H4 (cell line): ENCODE measurements at regions not wholly inside any gene's neighbourhood (a gene's known extent, or its start where the extent isn't known, plus 50 kb on each side); places are given as distances from the start of the nearest gene placed in this dataset.

Source experiments
- DNase-seq: peaks from one replicate; pipeline ENCODE4 v3.0.0-alpha.2; 2015; ENCODE audit warnings: low spot score

DNA sequence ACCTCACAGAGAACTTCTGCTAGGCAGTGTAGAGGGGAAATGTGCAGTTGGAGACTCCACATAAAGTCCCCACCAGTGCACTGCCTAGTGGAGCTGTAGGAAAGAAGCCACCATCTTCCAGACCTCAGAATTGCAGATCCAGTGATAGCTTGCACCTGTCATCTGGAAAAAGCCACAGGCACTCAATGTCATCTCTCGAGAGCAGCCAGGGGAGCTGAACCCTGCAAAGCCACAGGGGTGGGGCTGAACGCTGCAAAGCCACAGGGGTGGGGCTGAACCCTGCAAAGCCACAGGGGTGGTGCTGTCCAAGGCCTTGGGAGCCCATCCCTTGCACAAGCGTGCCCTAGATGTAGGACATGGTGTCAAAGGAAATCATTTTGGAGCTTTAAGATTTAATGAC is 1226.3 kb downstream of the PCDH7 start:
- no peak for DNase-seq

DNA sequence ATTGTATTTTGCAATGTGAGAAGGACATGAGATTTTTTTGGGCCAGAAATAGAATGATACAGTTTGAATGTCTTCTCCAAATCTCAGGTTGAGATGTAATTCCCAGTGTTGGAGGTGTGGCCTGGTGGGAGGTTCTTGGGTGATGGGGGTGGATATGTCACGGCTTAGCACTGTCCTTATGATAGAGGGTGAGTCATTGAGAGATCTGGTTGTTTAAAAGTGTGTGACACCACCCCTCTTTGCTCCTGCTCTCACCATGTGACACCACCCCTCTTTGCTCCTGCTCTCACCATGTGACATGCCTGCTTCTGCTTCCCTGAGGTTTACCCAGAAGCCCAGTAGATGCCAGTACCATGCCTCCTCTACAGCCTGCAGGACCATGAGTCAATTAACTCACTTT is 1226.9 kb downstream of the PCDH7 start:
- peak; percentile 42 for DNase-seq

DNA sequence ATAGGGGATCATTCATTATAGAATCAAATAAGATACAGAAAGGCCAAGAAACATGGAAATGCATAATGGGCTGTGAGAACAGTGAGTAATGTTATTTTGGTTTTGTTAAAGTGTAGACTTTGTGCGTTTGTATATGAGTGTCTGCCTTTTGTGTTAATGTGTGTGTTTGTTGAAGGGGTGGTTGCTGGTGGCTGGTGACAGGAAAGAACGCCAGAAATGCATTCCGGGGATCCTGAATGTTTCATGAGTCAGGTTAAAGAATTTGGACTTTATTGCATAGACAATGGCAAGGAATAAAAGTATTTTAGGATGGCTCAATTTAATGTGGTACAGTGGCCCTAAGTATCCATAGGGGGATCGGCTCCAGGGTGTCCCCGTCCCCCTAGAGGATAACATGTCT is 1228.9 kb downstream of the PCDH7 start:
- no peak for DNase-seq

DNA sequence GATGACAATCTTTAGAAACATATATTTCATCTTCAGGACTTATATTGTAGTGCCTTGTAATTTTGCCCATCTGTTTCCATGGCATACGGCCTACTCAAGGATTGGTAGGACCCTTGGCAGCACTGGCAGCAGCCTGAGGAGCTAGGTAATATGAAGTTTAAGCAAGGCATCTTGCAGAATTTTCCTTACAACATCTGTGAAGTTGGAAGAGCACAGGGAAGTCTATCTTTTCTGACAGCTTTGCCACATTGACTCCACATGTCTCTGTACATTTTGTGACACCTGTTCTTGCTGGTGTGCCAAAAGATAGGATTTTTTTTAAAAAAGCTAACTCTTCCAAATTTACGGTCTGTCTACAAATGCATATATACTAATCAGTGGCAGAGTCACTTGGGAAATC is 1235.2 kb downstream of the PCDH7 start:
- no peak for DNase-seq

DNA sequence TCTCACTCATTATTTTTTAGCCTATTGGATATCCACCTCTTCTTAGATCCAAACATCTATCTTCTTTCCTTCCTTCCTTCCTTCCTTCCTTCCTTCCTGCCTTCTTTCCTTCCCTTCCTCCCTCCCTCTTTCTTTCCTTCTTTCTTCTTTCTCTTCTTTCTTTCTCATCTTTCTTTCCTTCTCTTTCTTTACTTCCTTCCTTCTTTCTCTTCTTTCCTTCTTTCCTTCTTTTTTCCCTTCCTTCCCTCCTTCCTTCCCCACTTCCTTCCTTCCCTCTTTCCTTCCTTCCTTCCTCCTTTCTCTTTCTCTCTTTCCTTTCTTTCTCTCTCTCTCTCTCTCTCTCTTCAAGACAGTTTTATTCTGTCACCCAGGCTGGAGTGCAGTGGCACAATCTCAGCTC is 1239.8 kb downstream of the PCDH7 start:
- no peak for DNase-seq

DNA sequence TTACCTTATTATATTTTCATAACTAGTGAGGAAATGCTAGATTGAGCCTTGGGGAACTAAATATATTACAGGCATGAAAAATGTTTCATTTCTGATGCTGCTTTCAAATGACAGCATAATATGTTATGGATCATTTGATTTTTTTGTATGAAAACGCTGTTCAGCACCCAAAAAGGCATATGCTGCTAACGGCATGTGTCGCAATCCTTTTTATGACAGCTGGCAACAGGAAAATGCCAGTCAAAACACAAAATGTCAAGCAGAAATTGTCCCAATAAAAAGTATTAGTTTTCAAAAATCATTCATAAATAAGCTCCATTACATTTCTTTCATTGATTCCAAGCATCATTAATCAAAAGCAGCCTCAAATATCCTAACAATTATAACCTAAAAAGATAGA is 1244.5 kb downstream of the PCDH7 start:
- DNase-seq: no peak

DNA sequence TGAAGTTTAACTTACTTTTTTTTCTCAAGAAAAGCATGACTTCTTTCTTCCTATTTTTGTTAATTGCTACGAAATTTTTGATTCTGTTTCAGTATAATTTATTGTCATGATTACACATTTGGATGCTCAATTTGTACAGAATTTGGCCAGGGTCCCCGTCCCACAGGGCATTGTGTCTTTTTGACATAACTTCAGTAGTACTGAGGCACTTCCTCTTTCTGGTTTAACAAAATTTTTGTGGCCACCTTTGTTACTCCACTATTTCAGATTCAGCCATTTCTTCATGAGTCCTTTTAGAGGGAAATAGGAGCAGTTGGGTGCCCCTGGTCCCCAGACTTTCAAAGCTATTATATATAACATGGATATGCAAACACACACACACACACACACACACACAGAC is 1248.7 kb downstream of the PCDH7 start:
- no peak for DNase-seq

DNA sequence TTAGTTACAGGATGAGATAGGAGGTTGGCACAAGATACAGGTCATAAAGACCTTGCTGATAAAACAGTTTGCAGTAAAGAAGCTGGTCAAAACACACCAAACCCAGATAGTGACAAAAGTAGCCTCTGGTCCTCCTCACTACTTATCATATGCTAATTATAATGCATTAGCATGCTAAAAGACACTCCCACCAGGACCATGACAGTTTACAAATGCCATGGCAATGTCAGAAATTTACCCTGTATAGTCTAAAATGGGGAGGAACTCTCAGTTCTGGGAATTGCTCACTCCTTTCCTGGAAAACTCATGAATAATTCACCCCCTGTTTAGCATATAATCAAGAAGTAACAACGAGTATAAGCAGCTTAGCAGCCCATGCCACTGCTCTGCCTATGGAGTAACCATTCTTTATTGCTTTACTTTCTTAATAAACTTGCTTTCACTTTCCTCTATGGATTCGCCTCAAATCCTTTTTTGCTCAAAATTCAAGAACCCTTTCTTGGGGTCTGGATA is 1254.4 kb downstream of the PCDH7 start:
- DNase-seq: no peak

DNA sequence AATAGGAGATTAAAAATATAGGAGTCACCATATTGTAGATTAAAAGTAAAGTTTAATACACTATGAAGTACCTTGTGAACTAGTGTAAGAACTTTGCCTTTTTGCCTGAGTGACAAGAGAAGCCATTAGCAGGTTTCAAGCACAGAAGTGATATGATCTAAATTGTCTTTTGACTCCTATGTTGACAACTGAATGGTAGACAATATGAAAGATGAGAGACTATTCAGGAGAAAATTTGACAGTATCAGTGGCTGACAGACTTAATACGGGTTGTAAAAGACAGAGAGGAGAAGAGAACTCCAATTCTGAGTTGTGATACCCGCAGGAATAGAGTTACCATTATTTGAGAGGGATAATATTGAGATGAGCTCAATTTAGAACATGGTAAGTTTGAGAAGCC is 1259.8 kb downstream of the PCDH7 start:
- DNase-seq: no peak

DNA sequence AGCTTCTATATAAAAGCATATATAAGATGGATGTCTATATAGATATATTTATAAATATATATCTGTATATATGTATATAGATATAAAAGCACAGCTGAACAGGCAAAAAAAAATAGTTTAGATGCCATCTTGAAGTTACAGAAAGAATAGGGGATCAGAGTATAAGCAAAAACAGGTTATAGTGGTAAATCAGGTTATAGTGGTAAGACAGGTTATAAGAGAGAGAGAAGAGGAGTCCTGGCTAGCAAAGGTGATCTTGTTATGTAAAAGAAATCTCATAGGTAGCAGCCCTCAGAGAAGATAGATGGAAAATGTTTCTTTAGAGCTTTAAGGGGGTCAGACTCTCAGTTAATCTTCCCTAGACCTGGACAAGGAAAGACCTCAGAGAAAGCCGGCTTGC is 1263.1 kb downstream of the PCDH7 start:
- DNase-seq: no peak

DNA sequence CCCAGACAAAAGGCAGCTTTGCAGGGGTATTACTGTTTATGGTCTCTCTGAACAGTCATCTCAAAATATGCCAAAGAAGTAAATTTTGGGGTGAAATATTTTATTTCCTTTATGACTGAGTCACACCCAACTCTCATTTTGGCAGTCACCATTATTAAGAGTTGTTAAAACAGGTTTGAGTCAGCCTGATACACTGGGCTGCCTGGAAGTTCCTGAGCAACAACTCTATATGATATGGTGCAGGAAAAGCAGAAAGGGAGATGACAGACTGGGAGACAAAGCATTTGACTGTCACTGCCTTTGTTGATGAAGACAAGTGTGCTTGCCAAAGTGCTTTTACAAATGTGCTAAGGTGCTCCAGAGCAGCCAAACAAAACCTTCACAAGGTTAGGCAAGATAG is 1263.5 kb downstream of the PCDH7 start:
- no peak for DNase-seq

DNA sequence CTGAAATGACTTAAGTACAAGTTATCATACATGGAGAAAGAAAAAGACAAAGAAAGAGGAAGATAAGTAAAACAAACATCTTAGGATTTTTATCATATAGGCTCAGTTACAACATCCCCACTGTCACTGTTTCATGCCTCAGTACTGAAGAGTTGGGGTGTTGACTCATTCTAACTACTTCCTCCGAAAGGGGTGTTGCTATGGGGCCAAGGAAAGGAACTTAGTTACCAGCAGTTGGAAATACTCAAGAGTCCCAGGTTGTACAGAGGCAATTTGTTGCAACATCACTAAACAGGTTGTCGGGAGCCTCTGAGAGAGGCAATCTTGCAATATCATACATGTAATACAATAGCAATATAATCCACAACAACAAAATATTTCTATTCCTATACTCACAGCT is 1264.7 kb downstream of the PCDH7 start:
- no peak for DNase-seq

DNA sequence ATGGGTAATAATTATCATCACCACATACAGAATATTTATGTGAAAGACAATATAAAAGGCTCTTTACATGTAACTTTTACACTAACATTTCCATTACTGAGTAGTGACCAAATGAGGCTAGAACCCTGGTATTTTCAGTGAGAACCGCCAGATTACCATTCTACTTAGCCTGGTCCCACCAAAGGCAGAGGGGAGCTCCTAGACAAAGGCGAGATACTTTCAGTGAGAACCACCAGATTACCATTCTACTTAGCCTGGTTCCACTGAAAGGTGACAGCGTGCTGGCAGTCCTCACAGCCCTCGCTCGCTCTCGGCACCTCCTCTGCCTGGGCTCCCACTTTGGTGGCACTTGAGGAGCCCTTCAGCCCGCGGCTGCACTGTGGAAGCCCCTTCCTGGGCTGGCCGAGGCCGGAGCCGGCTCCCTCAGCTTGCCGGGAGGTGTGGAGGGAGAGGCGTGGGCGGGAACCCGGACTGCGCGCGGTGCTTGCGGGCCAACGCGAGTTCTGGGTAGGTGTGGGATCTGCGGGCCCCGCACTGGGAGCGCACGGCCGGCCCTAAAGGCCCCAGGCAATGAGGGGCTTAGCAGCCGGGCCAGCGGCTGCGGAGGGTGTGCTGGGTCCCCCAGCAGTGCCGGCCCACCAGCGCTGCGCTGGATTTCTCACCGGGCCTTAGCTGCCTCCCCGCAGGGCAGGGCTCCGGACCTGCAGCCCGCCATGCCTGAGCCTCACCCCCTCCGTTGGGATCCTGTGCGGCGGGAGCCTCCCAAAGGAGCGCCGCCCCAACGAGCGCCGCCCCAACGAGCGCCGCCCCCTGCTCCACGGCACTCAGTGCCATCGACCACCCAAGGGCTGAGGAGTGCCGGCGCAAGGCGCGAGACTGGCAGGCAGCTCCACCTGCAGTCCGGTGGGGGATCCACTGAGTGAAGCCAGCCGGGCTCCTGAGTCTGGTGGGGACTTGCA is 1276.1 kb downstream of the PCDH7 start:
- no peak for DNase-seq

DNA sequence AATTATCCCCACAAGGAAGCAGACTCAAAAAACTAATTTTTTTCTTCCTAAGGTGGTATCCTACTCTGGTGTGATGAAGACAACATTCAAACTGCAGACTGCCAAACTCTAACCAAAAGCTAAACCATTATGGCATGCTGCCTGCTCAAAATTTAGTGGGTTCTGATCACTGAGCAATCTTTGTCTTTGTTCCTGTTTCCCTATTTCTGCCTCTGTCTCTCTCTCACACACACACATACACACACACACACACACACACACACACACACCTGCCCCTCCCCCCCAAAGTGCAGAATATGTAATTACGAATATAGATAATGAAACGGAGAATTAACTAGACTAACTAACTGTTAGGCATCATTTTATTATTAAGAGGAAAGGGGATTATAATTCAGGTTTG is 1278.6 kb downstream of the PCDH7 start:
- DNase-seq: no peak

DNA sequence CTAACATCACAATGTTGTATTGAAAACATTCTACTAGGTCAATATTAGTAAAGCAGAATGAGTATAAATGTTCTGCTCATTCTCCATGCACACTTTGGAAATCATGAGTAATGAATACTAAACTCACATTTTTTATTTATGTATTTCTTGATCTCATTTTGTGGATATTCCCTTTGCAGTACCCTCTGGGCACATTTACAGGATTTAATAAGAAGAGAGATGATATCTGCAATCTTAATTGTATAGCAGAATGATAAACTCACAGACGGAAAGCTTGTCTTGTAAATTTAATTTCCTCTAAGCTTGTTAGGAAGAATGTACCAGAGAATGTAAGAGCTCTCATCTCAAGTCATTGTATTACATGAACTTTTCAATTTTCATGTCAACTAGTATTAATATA is 1279.7 kb downstream of the PCDH7 start:
- no peak for DNase-seq

DNA sequence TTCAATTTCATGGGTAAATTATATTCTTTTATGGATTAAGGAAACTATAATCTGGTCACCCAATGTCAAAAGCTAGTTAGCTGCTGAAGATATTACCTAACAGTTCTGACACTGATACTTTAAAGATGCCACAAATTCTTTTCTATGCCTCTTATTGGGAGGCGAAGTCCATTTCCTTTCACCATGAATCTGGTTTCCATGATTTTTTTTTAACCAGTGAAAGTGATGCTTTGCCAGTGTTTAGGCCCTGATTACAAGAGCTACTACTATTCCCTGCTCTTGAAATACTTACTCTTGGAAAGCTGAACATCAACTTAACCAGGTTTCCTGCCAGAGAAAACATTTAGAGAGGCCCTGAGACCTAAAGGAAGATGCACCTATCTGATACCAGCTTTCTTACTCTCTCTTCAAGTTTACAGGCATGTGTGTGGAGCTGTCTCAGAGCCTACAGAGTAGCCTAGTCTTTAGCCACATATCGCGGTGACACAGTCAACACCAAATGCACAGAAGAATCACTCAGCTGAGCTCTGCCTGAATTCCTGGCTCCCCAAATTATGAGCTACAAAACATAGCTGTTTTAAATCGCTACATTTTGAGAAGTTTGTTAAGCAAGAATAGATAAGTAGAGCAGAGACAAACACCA is 1280.8 kb downstream of the PCDH7 start:
- no peak for DNase-seq

DNA sequence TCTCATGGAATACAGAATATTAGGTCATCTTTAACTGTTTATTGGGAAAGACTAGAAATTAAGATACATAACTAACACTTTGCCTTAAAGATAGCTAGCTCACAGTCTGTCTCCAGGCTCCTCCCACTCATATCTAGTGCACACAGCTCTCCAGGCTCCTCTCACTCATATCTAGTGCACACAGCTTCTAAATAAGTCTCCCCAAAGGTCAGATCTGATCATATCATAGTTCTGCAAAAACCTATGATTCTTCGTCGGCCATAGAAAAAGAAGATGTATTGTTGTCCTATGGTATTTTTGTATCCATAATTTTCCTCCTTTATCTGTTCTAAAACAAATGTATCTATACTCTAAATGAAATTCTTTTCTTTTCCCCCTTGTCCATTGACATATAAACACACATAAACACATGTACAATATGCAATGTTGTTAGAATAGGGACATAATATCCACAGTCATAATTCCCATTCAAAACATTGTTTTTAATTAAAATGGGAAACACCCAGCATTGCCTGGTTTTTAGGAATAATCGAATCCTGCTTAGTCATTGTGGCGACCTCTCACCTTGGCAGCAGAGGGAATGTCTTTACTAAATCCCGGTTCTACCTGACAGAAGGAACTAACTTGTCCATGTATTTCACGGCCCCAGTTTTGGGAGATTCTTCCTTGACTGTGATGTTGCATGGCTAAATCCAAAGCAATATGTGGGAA is 1282.0 kb downstream of the PCDH7 start:
- no peak for DNase-seq

DNA sequence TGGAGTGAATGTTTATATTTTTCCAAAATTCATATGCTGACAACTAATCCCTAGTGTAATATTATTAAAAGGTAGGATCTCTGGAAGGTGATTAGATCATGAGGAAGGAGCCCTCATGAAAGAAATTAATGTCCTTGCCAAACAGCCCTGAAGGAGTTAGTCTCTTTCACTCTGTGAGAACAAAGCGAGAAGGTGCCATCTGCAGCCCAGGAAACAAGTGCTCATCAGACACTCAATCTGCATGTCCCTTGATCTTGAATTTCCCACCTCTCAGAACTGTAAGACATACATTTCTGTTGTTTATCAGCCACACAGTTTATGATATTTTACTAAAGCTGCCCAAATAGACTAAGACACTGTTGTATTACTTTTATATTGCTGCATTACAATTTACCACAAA is 1283.4 kb downstream of the PCDH7 start:
- no peak for DNase-seq

DNA sequence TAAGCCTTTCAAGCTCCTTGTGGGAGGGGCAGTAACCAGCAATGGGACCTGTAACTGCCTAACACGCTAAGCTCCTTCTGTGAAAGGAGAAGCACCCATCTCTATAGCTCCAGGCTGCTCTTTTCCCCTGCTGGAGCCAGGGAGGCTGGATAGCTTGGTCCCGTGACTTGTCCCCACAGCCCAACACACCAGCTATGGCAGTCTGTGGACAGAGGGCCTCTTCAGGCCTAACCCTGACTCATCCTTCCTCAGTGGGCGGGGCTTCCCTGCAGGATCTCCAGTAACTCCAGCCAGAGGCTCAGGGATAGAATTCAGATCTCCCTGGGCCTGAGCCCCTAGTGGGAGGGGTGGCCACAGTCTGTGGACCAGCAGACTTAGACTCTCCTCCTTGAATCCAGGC is 1290.1 kb downstream of the PCDH7 start:
- DNase-seq: peak; percentile 52

DNA sequence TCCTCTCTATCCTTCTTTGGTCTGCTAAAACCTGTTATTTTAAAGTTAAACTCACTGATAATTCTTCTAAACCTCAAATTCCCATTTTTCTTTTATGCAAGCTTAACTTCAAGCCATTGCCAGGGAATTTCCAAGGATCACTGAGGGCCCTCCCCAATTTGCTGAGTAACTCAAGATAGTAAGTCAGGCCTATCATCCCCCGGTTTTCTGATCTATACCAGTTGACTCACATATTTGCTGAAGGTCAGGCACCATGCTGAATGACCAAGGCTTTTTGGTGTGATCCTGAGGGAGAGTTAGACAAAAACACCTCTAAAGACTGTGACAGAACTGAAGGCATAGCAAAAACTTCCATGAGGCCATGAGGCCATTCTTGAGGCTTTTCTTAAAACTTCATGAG is 1301.9 kb downstream of the PCDH7 start:
- no peak for DNase-seq

DNA sequence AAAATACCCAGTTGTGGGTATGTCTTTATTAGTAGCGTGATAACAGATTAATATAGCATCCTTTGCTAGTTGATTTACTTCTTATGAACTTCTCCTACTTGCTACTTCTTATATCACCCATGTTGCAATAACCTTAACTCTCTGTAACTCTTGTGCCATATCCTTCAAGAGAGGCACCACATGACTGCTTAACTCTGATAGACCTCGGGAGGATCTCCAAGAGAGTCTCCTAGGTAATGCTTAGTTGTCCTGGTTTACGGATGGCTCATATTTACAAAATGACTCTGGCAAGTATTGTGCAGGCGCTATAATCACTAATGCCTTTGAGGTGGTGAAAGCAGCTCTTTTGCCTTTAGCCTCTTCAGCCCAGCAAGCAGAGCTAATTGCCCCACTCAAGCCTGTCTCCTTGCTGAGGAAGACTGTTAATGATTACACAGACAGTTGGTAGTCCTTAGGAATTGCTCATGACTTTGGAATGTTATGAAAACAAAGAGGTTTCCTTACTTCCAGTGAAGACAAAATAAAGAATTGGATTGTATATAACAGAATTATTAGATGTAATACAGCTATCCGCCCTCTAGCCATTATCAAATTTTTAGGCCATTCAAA is 1305.8 kb downstream of the PCDH7 start:
- DNase-seq: no peak

DNA sequence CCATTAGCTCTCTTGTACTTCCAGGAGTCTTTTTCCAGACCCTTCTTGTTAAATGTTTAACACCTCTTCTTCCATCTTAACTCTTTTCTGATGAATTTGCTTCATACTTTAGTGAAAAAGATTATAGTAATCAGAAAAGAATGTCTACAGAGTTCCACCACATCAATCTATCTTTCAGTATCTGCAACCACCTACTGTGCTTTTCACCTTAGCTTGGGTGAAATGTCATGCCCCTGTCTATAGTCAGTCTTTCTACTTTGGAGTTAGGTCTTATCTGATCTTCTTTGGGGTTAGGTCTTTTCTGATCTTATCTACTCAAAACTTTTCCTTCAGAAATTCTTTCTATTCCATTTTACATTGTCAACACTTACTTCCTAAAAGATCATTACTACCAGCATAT is 1310.2 kb downstream of the PCDH7 start:
- no peak for DNase-seq
